Smooth muscle cell (in vitro differentiated cells): ENCODE measurements at regions not wholly inside any gene's neighbourhood (a gene's known extent, or its start where the extent isn't known, plus 50 kb on each side); places are given as distances from the start of the nearest gene placed in this dataset.

ENCODE experiments used
- DNase-seq: peaks from one replicate; lab custom pipeline; 2025; ENCODE audit not compliant: unreplicated experiment; lab: John Stamatoyannopoulos, UW
- H2AFZ ChIP-seq: fragments of 200-600 bp; sonication (generic); 2 replicates; pipeline ENCODE4 v1.6.0; 2016; ENCODE audit warnings: antibody characterized with exemption, low read depth, mild to moderate bottlenecking
- H3F3A ChIP-seq: fragments of 200-600 bp; sonication (generic); 2 replicates; pipeline ENCODE4 v1.6.0; 2017; ENCODE audit warnings: antibody characterized with exemption, low read depth
- H3K27ac ChIP-seq: fragments of 200-600 bp; sonication (generic); 2 replicates; pipeline ENCODE4 v1.5.1; 2016; ENCODE audit warnings: low read depth, mild to moderate bottlenecking
- H3K27me3 ChIP-seq: fragments of 200-600 bp; sonication (generic); 2 replicates; pipeline ENCODE4 v1.6.1; 2016; ENCODE audit warnings: low read depth, mild to moderate bottlenecking
- H3K36me3 ChIP-seq: fragments of 200-600 bp; sonication (generic); 2 replicates; pipeline ENCODE4 v1.5.1; 2016; ENCODE audit warnings: low read depth
- H3K4me1 ChIP-seq: fragments of 200-600 bp; sonication (generic); 2 replicates; pipeline ENCODE4 v1.5.1; 2016; ENCODE audit warnings: low read depth
- H3K4me2 ChIP-seq: fragments of 200-600 bp; sonication (generic); 2 replicates; pipeline ENCODE4 v1.6.0; 2016; ENCODE audit warnings: mild to moderate bottlenecking
- H3K4me3 ChIP-seq: fragments of 200-600 bp; sonication (generic); 2 replicates; pipeline ENCODE4 v1.5.1; 2016; ENCODE audit warnings: mild to moderate bottlenecking
- H3K79me2 ChIP-seq: fragments of 200-600 bp; sonication (generic); 2 replicates; pipeline ENCODE4 v1.6.0; 2016; ENCODE audit warnings: low read depth, mild to moderate bottlenecking
- H3K9ac ChIP-seq: fragments of 200-600 bp; sonication (generic); 2 replicates; pipeline ENCODE4 v1.6.0; 2016; ENCODE audit warnings: low read depth
- H3K9me3 ChIP-seq: fragments of 200-600 bp; sonication (generic); replicated peaks from 2 replicates; pipeline ENCODE4 v1.5.1; 2016; ENCODE audit warnings: low read depth
- H4K20me1 ChIP-seq: fragments of 200-600 bp; sonication (generic); 2 replicates; pipeline ENCODE4 v1.6.0; 2016; ENCODE audit warnings: low read depth
- CTCF ChIP-seq: fragments of 200-600 bp; sonication (generic); IDR thresholded peaks from 2 replicates; pipeline ENCODE4 v1.5.1; 2017; ENCODE audit warnings: borderline replicate concordance, mild to moderate bottlenecking, antibody characterized with exemption; ENCODE audit not compliant: insufficient read depth, poor library complexity, severe bottlenecking
- WGBS: methylation state at CpG from one replicate; pipeline ENCODE4 v1.1.7; 2016; ENCODE audit warnings: low lambda C conversion rate; 5-methylcytosine and 5-hydroxymethylcytosine counted together

- 21% methylated on average over 4 of the region's 4 CpGs for WGBS
- H3K4me2 ChIP-seq = peak overlapping the region; percentile 58
- H3K9ac ChIP-seq = peak overlapping the region; percentile 78
Measured at GRCh38 chr22:27113211-27113635, 455.8 kb downstream of the MIAT start.

GRCh38 chr22:27113641-27114040 lies 456.3 kb downstream of the MIAT start:
- H3K9me3 ChIP-seq = no peaks in the 10 kb centered on the region
- DNase-seq = no peak
- H3K79me2 ChIP-seq = no peaks in the 10 kb centered on the region
- peaks cover 17% of the 10 kb centered on the region for H3F3A ChIP-seq
- peaks cover 21% of the 10 kb centered on the region for H3K4me1 ChIP-seq
- no peak overlapping the region for H2AFZ ChIP-seq
- peak overlapping the region; percentile 11 for H3K4me2 ChIP-seq
- no peak overlapping the region for H3K4me3 ChIP-seq
- H3K36me3 ChIP-seq = no peaks in the 10 kb centered on the region
- no peak for TF ChIP-seq CTCF
- H3K9ac ChIP-seq = peak overlapping the region; percentile 33
- H3K27ac ChIP-seq = peak overlapping the region; percentile 95
- no peaks in the 10 kb centered on the region for H4K20me1 ChIP-seq
- H3K27me3 ChIP-seq = no peaks in the 10 kb centered on the region

More at GRCh38 chr22:27113211-27113635, 455.8 kb downstream of the MIAT start:
- Histone ChIP-seq H3K27ac (peak overlapping the region; percentile 95), H3K79me2 (no peaks in the 10 kb centered on the region), H2AFZ (no peak overlapping the region), H3K4me1 (peaks cover 24% of the 10 kb centered on the region), H4K20me1 (no peaks in the 10 kb centered on the region), H3K36me3 (no peaks in the 10 kb centered on the region), H3F3A (peaks cover 17% of the 10 kb centered on the region), H3K27me3 (no peaks in the 10 kb centered on the region), H3K9me3 (no peaks in the 10 kb centered on the region), H3K4me3 (no peak overlapping the region)
- DNase-seq = no peak
- TF ChIP-seq CTCF = no peak

DNA sequence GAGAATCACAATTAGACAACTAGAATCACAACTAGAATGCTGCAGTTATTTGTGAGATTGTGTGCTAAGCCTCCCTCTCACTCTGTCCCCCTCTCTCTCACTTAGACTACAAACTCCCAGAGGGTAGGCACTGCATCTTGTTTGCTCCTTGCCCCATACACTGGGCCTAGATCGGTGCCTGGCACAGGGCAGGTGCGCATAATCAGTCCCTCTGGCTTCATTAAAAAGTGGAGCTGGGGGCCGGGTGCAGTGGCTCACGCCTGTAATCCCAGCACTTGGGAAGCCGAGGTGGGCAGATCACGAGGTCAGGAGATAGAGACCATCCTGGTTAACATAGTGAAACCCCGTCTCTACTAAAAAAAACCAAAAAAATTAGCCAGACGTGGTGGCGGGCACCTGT lies 456.8 kb downstream of the MIAT start:
- Histone ChIP-seq H3F3A (peaks cover 17% of the 10 kb centered on the region), H3K4me2 (no peak overlapping the region), H3K4me1 (peaks cover 21% of the 10 kb centered on the region), H3K9ac (peak overlapping the region; percentile 33), H3K36me3 (no peaks in the 10 kb centered on the region), H3K79me2 (no peaks in the 10 kb centered on the region), H4K20me1 (no peaks in the 10 kb centered on the region), H3K9me3 (no peaks in the 10 kb centered on the region), H2AFZ (no peak overlapping the region), H3K27ac (peak overlapping the region; percentile 95), H3K27me3 (no peaks in the 10 kb centered on the region), H3K4me3 (no peak overlapping the region)
- no peak for DNase-seq
- 97% methylated on average over 9 of the region's 9 CpGs for whole genome bisulfite sequencing
- TF ChIP-seq CTCF = no peak

GRCh38 chr22:27115410-27115809 lies 458.0 kb downstream of the MIAT start:
- H3K27ac ChIP-seq = peak overlapping the region; percentile 39

More at GRCh38 chr22:27115410-27115809, 458.0 kb downstream of the MIAT start:
- H4K20me1 ChIP-seq = no peaks in the 10 kb centered on the region
- peaks cover 18% of the 10 kb centered on the region for H3K4me1 ChIP-seq
- no peaks in the 10 kb centered on the region for H3K36me3 ChIP-seq
- no peak overlapping the region for H3K4me2 ChIP-seq
- no peak for DNase-seq
- no peaks in the 10 kb centered on the region for H3K27me3 ChIP-seq
- H2AFZ ChIP-seq = no peak overlapping the region
- peaks cover 17% of the 10 kb centered on the region for H3F3A ChIP-seq
- no peak overlapping the region for H3K4me3 ChIP-seq
- H3K9ac ChIP-seq = no peak overlapping the region
- TF ChIP-seq CTCF = no peak
- 98% methylated on average over 2 of the region's 2 CpGs for WGBS
- no peaks in the 10 kb centered on the region for H3K79me2 ChIP-seq
- H3K9me3 ChIP-seq = no peaks in the 10 kb centered on the region
